SHP77 (cell line): ENCODE measurements at regions not wholly inside any gene's neighbourhood (a gene's known extent, or its start where the extent isn't known, plus 50 kb on each side); places are given as distances from the start of the nearest gene placed in this dataset.

Experiments used
- DNase-seq, 2 experiments: peaks; one replicate each; lab custom pipeline; 2025; lab: John Stamatoyannopoulos, UW

DNA sequence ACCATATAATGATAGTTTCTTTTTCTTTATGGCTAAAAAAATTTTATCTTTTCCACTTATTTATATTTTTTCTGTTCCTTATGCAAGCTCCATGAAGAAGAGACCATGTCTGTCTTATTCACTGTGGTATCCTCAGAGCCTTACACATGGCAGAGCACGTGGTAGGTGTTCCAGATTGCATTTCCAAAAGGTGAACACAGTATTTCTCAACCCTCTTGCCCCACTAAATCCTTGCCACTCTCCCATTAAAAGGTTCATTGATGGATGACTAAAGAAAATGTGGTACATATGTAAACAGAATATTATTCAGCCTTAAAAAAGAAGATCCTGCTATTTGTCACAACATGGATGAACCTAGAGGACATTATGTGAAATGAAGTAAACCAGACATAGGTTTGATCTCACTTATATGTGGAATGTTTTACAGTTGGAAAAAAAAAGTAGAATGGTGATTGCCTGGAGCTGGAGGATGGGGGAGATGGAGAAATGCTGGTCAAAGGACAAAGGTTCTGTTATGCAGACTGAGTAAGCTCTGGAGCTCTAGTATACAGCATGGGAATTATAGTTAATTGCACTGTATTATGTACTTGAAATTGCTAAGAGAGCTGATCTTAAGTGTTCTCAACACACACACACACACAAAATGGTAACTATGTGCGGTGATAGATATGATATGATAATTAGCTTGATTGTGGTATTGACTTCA lies 266.7 kb downstream of the CNTN3 start:
- DNase-seq: no peak

DNA sequence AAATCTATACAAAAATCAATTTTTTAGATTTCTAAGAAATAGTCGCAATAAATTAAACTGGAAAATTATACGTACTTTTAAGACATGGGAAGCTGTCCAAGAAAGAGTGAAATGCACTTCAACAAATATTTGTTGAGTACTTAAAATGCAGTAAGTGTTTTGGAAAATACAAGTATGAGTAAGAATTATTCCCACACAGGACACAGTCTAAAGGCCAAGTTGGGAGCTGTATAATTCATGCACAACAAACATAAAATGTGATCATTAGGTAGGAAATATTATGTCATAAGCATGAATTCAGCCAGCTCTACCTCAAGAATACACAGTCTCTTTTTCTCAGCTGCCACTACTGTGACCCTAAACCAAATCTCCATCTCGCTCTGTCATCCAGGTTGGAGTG lies 267.6 kb downstream of the CNTN3 start:
- DNase-seq: no peak

DNA sequence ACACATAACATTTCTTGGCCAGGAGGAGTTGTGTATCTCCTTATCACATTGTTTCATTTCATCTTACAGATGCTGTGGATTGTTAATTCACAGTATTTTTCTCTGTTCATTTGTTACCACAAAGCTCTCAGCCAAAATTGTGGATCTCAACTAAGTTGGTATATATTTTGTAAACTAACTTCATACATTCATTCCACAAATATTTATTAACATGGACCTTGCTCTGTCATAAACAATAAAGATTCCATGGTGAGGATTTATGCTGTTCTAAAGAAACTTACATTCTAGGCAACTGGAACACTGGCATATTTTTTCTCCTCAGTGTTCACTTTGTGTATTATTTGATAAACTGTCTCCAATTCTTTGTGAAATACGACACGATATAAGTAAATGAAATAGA lies 268.8 kb downstream of the CNTN3 start:
- DNase-seq: no peak

DNA sequence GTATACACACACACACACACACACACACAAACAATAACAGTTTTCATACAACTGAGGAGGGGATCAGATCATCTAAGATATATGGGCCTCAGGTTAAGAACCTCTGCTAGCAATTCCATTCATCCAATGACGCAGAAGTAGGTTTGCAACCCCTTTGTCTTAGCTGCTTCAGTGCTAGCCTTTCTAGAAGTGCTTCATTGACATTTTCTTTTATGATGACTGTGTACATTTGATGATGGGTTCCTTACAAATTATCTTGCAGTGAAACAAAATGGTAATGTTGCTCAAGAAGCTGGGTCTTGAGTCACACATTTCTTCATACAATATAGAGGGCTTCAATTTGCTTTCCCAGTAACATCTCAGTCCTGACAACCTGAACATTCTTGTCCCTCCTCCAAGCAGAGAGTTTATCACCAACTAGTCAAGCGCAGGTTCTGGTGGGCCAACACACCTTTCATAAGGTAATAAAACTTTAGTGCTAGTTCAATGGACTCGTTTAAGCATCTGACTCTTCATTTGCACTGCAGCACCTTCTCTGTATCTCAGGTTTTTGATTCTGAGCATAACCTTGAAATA lies 269.5 kb downstream of the CNTN3 start:
- DNase-seq: no peak

- no peak for DNase-seq
Measured at GRCh38 chr3:74343391-74343790, 271.1 kb downstream of the CNTN3 start.

- DNase-seq: no peak
Measured at GRCh38 chr3:74338998-74339397, 275.5 kb downstream of the CNTN3 start.

DNA sequence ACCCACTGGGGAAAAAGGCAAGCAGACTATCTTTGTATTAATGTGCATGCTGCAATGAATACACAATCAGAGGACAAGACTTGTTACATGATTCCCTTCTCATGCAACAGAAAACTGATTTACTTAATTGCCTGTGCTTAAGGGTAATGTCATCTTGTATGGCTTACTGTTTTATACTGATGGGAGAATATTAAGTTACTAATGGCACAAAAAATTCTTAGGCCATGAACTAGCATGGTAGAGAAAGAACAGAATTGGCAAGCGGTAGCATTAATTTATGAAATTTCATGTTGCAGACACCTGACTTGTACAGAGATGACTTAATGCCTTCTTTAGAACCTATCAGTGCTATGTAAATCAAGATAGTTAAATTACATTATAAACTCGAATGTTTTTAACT lies 282.3 kb downstream of the CNTN3 start:
- no peak for DNase-seq

- DNase-seq: no peak
Measured at GRCh38 chr3:74331711-74332110, 282.7 kb downstream of the CNTN3 start.

- no peak for DNase-seq
Measured at GRCh38 chr3:74329096-74329495, 285.4 kb downstream of the CNTN3 start.

GRCh38 chr3:74328435-74328834 lies 286.0 kb downstream of the CNTN3 start:
- no peak for DNase-seq

GRCh38 chr3:74315291-74315690 lies 299.2 kb downstream of the CNTN3 start:
- DNase-seq: no peak

DNA sequence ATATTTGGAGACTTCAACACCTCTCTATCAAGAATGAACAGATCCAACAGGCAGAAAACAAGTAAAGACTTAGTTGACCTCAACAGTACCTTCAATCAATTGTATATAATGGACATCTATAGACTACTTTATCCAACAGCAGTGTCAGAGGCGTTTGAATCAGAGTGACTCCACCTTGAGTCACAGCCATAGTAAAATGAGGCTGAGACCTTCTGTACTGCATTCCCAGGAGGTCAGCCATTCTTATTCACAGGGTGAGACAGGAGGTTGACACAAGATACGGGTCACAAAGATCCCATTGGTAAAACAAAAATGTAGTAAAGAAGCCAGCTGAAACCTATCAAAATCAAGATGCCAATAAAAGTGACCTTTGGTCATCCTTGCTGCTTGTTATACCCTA lies 299.8 kb downstream of the CNTN3 start:
- no peak for DNase-seq

DNA sequence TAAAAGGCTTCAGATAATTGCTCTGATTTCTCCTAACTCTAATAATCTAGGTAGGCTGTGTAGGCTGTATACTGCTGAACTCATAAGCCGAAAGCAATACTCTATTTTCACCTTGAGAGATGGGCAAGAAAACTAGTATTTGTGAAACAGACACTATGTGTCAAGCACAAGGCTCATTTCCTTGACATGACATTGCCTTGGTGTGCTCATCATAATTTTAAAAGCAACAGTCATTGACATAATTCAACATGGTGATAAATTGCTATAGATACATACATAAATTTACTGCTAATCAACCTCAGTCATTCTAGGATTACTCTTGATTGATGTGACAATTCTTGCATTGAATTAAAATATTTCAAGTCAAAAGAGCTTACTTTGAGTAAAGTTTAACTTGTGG lies 304.7 kb downstream of the CNTN3 start:
- DNase-seq: no peak

- no peak for DNase-seq
Measured at GRCh38 chr3:74304424-74304823, 310.0 kb downstream of the CNTN3 start.

GRCh38 chr3:74303711-74304110 lies 310.7 kb downstream of the CNTN3 start:
- DNase-seq: no peak

GRCh38 chr3:74302969-74303368 lies 311.5 kb downstream of the CNTN3 start:
- no peak for DNase-seq

GRCh38 chr3:74302281-74302680 lies 312.2 kb downstream of the CNTN3 start:
- no peak for DNase-seq

DNA sequence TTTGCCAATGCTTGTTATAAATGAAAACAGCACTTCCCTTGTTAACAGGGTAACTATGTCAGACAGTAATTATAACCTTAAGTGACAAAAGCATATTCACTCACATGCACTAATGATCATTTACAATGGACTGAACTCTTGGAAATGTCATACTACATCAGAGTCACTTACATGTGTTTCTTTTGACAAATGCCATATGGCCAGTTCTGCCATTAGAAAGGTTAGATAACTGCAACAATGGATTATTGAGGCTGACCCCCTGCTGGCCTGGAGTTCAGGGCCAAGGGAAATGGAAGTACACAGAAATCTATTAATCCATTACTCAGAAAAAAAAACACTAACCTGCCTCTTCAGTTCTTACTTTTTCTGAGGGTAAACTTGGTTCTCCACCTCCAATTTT lies 313.4 kb downstream of the CNTN3 start:
- DNase-seq: no peak

DNA sequence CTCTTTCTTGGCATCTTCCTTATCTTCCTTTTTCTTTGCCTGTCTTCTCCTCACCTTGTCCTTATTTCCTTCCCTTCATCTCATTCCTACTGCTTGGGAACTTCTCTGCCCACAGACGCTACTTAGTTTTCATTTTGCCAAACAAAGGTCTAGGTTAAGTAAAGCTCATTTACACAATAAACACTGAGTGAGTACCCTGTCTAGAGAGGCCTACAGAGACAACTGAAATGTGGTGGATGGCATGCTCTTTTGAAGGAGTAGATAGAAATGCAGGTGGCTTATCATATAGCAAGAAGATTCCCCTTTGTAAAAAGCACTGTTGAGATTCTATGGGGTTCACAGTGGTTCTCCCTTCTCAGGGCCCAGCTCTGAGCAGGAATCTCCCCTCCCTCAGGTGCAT lies 319.0 kb downstream of the CNTN3 start:
- no peak for DNase-seq

DNA sequence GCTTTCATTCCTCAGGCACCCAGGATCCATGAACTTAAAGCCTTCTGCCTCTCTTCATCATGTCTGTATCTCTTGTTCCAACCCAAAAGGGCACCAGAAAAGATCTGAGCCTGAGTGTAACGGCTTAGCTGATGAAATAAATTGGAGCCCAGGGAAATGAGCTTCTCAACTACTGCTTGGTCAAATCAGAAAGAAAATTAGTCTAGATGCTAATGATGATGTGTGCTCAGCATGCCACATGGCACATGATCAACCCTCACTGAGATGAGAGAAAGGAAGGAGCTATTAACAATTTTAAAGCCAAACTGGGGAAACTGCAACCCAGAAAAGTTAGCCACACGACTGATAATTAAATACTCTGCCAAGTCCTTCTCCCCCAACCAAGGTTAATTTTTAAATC lies 325.7 kb downstream of the CNTN3 start:
- DNase-seq: no peak

DNA sequence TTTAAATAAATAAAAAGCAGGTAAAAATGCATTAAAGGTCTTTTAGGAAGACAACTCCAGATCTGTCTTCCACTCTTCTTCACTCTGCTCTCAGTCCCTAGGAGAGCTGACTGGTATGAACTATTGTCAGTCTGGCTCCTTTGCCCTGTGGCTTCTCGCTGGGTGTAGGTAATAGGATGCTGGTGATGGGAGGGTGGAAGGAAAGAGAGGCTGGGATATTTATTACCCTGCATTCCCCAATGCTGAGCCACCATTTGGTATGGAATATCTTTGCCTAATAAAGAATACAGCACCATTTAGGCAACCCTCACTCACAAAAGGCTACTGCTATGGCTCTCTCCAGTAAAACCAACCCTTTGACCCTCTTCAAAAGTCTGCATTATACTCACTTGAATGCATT lies 326.9 kb downstream of the CNTN3 start:
- DNase-seq: no peak

DNA sequence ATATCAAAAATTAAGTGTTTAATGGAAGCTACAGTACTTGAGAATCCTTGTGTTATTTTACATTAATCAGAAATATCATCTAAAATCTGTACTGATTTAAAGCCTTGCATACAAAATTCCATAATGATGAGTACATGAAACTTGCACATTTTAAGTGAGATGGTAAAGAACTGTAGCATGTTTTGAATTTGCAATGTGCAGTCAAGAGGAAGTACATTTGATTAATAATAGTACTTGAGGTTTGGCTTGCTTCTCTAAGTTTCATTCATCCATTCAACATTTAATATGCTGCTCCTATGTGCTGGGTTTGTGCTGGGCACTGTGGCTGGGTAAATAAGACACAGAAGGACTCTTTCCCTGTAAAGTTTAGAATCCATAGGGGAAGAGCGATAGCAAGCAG lies 332.3 kb downstream of the CNTN3 start:
- DNase-seq: no peak

GRCh38 chr3:74281705-74282104 lies 332.8 kb downstream of the CNTN3 start:
- no peak for DNase-seq
